Immature natural killer cell (primary cell): ENCODE measurements at regions not wholly inside any gene's neighbourhood (a gene's known extent, or its start where the extent isn't known, plus 50 kb on each side); places are given as distances from the start of the nearest gene placed in this dataset.

Source experiments
- DNase-seq, 3 donors: peaks; one replicate each; pipeline ENCODE4 v3.0.0; 2022; ENCODE audit warnings: mixed read lengths in 1 of 3
- H3K27ac Mint-ChIP-seq, 6 donors: one replicate each; pipeline ENCODE4 v1.8.0; 2020; ENCODE audit warnings: mixed read lengths in 6 of 6, mild to moderate bottlenecking in 5 of 6, inconsistent platforms in 4 of 6, moderate library complexity in 3 of 6
- H3K27me3 Mint-ChIP-seq, 3 donors: one replicate each; pipeline ENCODE4 v1.8.0; 2020 to 2021; ENCODE audit warnings: low read depth in 3 of 3, mild to moderate bottlenecking in 3 of 3, mixed read lengths in 3 of 3, moderate library complexity in 3 of 3, inconsistent platforms in 1 of 3
- H3K36me3 Mint-ChIP-seq, 3 donors: one replicate each; pipeline ENCODE4 v1.8.0; 2020; ENCODE audit warnings: mixed read lengths in 3 of 3, inconsistent platforms in 2 of 3, mild to moderate bottlenecking in 2 of 3
- H3K4me1 Mint-ChIP-seq, 2 donors: one replicate each; pipeline ENCODE4 v1.8.0; 2020; ENCODE audit warnings: inconsistent platforms in 2 of 2, mild to moderate bottlenecking in 2 of 2, mixed read lengths in 2 of 2, moderate library complexity in 1 of 2
- H3K4me3 Mint-ChIP-seq, 5 donors: one replicate each; pipeline ENCODE4 v1.8.0; 2020; ENCODE audit warnings: mild to moderate bottlenecking in 5 of 5, mixed read lengths in 5 of 5, inconsistent platforms in 3 of 5, moderate library complexity in 3 of 5
- H3K9me3 Mint-ChIP-seq, 6 donors: one replicate each; pipeline ENCODE4 v1.8.0; 2020; ENCODE audit warnings: mild to moderate bottlenecking in 6 of 6, mixed read lengths in 6 of 6, inconsistent platforms in 4 of 6, moderate library complexity in 3 of 6

GRCh38 chr22:49575703-49576081 is 252.0 kb downstream of the BRD1 start:
- H3K4me3 Mint-ChIP-seq = no peak overlapping the region
- H3K27ac Mint-ChIP-seq = no peak overlapping the region
- peaks cover 4% of the 10 kb centered on the region in 3 donors for H3K36me3 Mint-ChIP-seq
- DNase-seq = no peak
- peaks cover 0 to 9% (median 1%) of the 10 kb centered on the region in 6 donors for H3K9me3 Mint-ChIP-seq
- H3K4me1 Mint-ChIP-seq = peaks cover 0 to 16% of the 10 kb centered on the region in 2 donors
- H3K27me3 Mint-ChIP-seq = peaks cover 0 to 5% (median under 1%) of the 10 kb centered on the region in 3 donors

- H3K4me1 Mint-ChIP-seq = peaks cover 0 to 16% of the 10 kb centered on the region in 2 donors
- H3K36me3 Mint-ChIP-seq = peaks cover 4% of the 10 kb centered on the region in 3 donors
- H3K27me3 Mint-ChIP-seq = peaks cover 0 to 5% (median 2%) of the 10 kb centered on the region in 3 donors
- H3K27ac Mint-ChIP-seq = no peak overlapping the region
- H3K9me3 Mint-ChIP-seq = peaks cover 0 to 9% (median 1%) of the 10 kb centered on the region in 6 donors
- no peak overlapping the region for H3K4me3 Mint-ChIP-seq
- DNase-seq = no peak
Observed at GRCh38 chr22:49574881-49575702, 252.6 kb downstream of the BRD1 start.

- Mint-ChIP-seq H3K27ac (no peak overlapping the region), H3K9me3 (peaks cover 0 to 7% (median under 1%) of the 10 kb centered on the region in 6 donors), H3K4me3 (no peak overlapping the region), H3K27me3 (peaks cover 0 to 5% (median 2%) of the 10 kb centered on the region in 3 donors), H3K36me3 (peaks cover 3 to 4% (median 3%) of the 10 kb centered on the region in 3 donors), H3K4me1 (peaks cover 0 to 16% of the 10 kb centered on the region in 2 donors)
- no peak for DNase-seq
Observed at GRCh38 chr22:49574205-49574880, 253.3 kb downstream of the BRD1 start.

- no peak for DNase-seq
- H3K4me3 Mint-ChIP-seq = no peak overlapping the region
- peaks cover 0 to 13% of the 10 kb centered on the region in 2 donors for H3K4me1 Mint-ChIP-seq
- no peak overlapping the region for H3K27ac Mint-ChIP-seq
- H3K27me3 Mint-ChIP-seq = peaks cover 0 to 6% (median 5%) of the 10 kb centered on the region in 3 donors
- H3K9me3 Mint-ChIP-seq = no peaks in the 10 kb centered on the region
- H3K36me3 Mint-ChIP-seq = peaks cover 0 to 1% (median 0%) of the 10 kb centered on the region in 3 donors
Observed at GRCh38 chr22:49573109-49573765, 254.4 kb downstream of the BRD1 start.

- peaks cover 0 to 10% of the 10 kb centered on the region in 2 donors for H3K4me1 Mint-ChIP-seq
- no peak overlapping the region for H3K27ac Mint-ChIP-seq
- DNase-seq = no peak
- no peaks in the 10 kb centered on the region for H3K9me3 Mint-ChIP-seq
- peaks cover 2 to 7% (median 5%) of the 10 kb centered on the region in 3 donors for H3K27me3 Mint-ChIP-seq
- no peaks in the 10 kb centered on the region for H3K36me3 Mint-ChIP-seq
- H3K4me3 Mint-ChIP-seq = no peak overlapping the region
Observed at GRCh38 chr22:49571326-49571725, 256.3 kb downstream of the BRD1 start.

GRCh38 chr22:49570032-49570848 is 257.4 kb downstream of the BRD1 start:
- no peak for DNase-seq
- Mint-ChIP-seq H3K4me3 (no peak overlapping the region), H3K27ac (no peak overlapping the region), H3K9me3 (no peaks in the 10 kb centered on the region), H3K27me3 (peaks cover 2 to 7% (median 5%) of the 10 kb centered on the region in 3 donors), H3K36me3 (no peaks in the 10 kb centered on the region), H3K4me1 (peaks cover 0 to 10% of the 10 kb centered on the region in 2 donors)

GRCh38 chr22:49569286-49570031 is 258.2 kb downstream of the BRD1 start:
- DNase-seq = no peak
- Mint-ChIP-seq H3K27ac (no peak overlapping the region), H3K9me3 (no peaks in the 10 kb centered on the region), H3K36me3 (no peaks in the 10 kb centered on the region), H3K27me3 (peaks cover 1 to 7% (median 2%) of the 10 kb centered on the region in 3 donors), H3K4me3 (no peak overlapping the region), H3K4me1 (peaks cover 0 to 15% of the 10 kb centered on the region in 2 donors)

- H3K27me3 Mint-ChIP-seq = peaks cover 0 to 7% (median 2%) of the 10 kb centered on the region in 3 donors
- H3K27ac Mint-ChIP-seq = no peak overlapping the region
- H3K9me3 Mint-ChIP-seq = no peaks in the 10 kb centered on the region
- peaks cover 0 to 17% of the 10 kb centered on the region in 2 donors for H3K4me1 Mint-ChIP-seq
- H3K4me3 Mint-ChIP-seq = no peak overlapping the region
- no peak for DNase-seq
- no peaks in the 10 kb centered on the region for H3K36me3 Mint-ChIP-seq
Observed at GRCh38 chr22:49568751-49569285, 258.9 kb downstream of the BRD1 start.

- no peak for DNase-seq
- Mint-ChIP-seq H3K27ac (no peak overlapping the region), H3K4me3 (no peak overlapping the region), H3K27me3 (peaks cover 0 to 7% (median 2%) of the 10 kb centered on the region in 3 donors), H3K36me3 (no peaks in the 10 kb centered on the region), H3K9me3 (no peaks in the 10 kb centered on the region), H3K4me1 (peaks cover 0 to 15% of the 10 kb centered on the region in 2 donors)
Observed at GRCh38 chr22:49567899-49568750, 259.5 kb downstream of the BRD1 start.

- H3K27ac Mint-ChIP-seq = no peak overlapping the region
- H3K36me3 Mint-ChIP-seq = no peaks in the 10 kb centered on the region
- peaks cover 0 to 13% of the 10 kb centered on the region in 2 donors for H3K4me1 Mint-ChIP-seq
- H3K27me3 Mint-ChIP-seq = peaks cover 0 to 7% (median 2%) of the 10 kb centered on the region in 3 donors
- no peak overlapping the region for H3K4me3 Mint-ChIP-seq
- no peaks in the 10 kb centered on the region for H3K9me3 Mint-ChIP-seq
- no peak for DNase-seq
Observed at GRCh38 chr22:49566693-49567092, 261.0 kb downstream of the BRD1 start.

GRCh38 chr22:49566141-49566541 is 261.5 kb downstream of the BRD1 start:
- H3K36me3 Mint-ChIP-seq = no peaks in the 10 kb centered on the region
- H3K9me3 Mint-ChIP-seq = peaks cover 0 to under 1% (median 0%) of the 10 kb centered on the region in 6 donors
- no peak for DNase-seq
- no peak overlapping the region for H3K4me3 Mint-ChIP-seq
- no peak overlapping the region for H3K27ac Mint-ChIP-seq
- peaks cover 0 to 7% (median 2%) of the 10 kb centered on the region in 3 donors for H3K27me3 Mint-ChIP-seq
- H3K4me1 Mint-ChIP-seq = peaks cover 0 to 14% of the 10 kb centered on the region in 2 donors

- H3K27me3 Mint-ChIP-seq = peaks cover 0 to 5% (median 2%) of the 10 kb centered on the region in 3 donors
- peaks cover 0 to 3% (median 0%) of the 10 kb centered on the region in 6 donors for H3K9me3 Mint-ChIP-seq
- DNase-seq = no peak
- H3K27ac Mint-ChIP-seq = no peak overlapping the region
- H3K4me1 Mint-ChIP-seq = peaks cover 0 to 16% of the 10 kb centered on the region in 2 donors
- no peaks in the 10 kb centered on the region for H3K36me3 Mint-ChIP-seq
- no peak overlapping the region for H3K4me3 Mint-ChIP-seq
Observed at GRCh38 chr22:49565516-49565855, 262.2 kb downstream of the BRD1 start.
